IPS DF 19.7 (cell line): ENCODE measurements at regions not wholly inside any gene's neighbourhood (a gene's known extent, or its start where the extent isn't known, plus 50 kb on each side); places are given as distances from the start of the nearest gene placed in this dataset.
"Not testable (repeated sequence)": the region's sequence is repeated elsewhere in the genome, so short reads cannot be mapped to it uniquely, and the experiment has no call there.

ENCODE experiments used
- DNase-seq: peaks from one replicate; pipeline ENCODE4 v3.0.0-alpha.2; 2013; ENCODE audit warnings: low read depth, low spot score

DNA sequence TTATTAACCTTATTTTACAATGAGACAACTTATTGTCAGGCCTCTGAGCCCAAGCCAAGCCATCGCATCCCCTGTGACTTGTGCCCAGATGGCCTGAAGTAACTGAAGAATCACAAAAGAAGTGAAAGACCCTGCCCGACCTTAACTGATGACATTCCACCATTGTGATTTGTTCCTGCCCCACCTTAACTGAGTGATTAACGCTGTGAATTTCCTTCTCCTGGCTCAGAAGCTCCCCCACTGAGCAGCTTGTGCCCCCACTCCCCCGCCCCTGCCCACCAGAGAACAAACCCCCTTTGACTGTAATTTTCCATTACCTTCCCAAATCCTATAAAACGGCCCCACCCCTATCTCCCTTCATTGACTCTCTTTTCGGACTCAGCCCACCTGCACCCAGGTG, 224.0 kb upstream of the DUSP10 start:
- not testable (repeated sequence) for DNase-seq

DNA sequence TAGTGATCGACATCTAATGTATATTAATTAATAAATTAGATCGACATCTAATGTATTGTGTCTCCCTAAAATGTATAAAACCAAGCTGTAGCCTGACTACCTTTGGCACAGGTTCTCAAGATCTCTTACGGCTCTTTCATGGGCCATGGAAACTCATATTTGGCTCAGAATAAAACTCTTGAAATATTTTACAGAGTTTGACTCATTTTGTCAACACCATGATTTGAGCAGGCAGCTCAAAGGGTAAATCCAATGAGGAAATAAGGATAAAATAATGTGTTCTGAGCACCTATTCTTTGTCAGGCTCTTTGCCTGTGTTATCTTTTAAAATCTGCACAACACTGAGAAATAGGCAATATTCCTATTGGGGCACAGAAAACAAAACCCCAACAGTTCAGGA, 223.4 kb upstream of the DUSP10 start:
- DNase-seq = no peak

- DNase-seq = no peak
These were observed 221.9 kb upstream of the DUSP10 start for GRCh38 chr1:221963742-221964141.

DNA sequence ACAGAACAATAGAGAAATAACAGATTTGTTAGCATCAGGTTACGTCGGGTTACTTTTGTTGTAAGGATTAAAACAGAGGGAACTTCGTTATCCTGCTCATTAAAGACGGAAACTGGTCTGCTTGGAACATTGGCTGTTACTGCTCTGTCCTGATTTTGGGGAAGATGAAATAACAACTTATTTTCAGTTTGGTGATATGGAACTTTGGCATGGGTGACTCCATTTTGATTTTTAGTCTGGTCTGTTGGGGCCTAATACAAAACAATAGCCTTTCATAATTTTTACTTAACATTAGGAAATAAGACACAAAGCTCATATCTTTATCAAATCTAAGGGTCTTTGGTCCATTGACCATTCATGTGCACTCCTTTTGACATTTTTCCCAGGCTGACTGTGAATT, 220.5 kb upstream of the DUSP10 start:
- DNase-seq = no peak

DNA sequence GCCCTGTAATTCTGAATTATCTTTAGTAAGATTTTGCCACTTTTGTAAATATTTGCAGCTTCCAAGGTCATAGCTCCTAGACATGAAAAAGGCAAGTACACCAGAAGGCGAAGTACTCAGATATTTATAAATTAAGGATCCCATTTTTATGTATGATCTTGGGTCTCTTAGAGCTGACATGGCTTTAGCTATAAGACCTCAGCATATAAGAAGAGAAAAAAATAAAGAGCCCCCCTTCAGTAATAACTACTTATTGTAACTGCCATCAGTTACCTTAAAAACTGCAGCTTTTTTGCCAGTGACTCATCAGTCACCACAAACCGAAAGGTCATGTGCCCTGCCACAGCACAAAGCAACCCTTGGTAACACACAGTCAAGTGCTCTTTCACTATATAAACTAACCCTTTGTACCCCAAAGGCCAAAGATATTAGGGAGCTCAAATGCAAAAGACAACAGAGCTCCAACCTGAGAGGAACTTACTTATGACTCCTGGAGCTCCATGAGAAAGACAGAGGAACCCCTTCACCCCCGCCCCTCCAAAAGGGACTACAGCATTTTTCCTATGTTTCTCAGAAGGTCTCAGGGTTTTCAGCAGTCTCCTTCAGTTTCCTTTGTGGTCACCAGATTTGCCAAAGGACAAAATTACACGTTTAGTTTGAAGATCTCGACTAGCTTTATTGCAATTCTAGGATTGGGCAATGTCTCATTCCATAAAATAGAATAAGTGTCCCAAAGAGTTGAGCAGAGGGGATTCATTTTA, 219.8 kb upstream of the DUSP10 start:
- DNase-seq = no peak

GRCh38 chr1:221958161-221958562, 216.3 kb upstream of the DUSP10 start:
- DNase-seq = not testable (repeated sequence)

- DNase-seq = not testable (repeated sequence)
These were observed 215.5 kb upstream of the DUSP10 start for GRCh38 chr1:221957350-221957749.

DNA sequence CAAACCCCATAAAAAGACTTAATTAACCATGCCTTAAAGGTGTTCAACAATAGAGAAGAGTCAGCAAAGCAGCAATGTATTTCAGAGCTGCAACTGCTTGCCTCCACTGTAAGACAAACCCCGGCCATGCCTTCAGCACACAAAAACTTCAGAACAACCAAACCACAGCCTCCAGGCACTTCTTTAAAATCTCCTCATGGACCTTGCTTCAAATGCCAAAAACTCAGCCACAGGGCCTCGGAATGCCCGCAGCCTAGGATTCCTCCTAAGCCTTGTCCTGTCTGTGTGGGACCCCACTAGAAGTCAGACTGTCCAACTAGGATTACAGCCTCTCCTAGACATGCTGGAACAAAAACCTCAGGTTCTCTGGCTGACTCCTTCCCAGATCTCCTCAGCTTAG, 208.1 kb upstream of the DUSP10 start:
- DNase-seq = no peak

DNA sequence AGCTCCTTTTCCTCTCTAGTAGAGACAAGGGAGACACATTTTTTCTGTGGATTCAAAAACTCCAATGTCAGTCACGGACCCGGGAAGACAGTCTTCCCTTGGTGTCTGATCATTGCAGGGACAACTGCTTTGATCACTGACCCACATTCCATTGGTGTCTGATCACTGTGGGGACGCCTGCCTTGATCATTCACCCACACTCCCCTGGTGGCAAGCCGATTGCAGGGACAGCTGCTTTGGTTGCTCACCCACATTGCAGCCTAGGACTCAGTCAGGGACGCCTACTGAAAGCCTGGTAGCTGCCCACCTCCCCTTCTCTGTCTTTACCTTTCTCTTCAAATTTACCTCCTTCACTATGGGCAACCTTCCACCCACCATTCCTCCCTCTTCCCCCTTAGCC, 206.6 kb upstream of the DUSP10 start:
- no peak for DNase-seq

GRCh38 chr1:221947731-221948130, 205.8 kb upstream of the DUSP10 start:
- no peak for DNase-seq

DNA sequence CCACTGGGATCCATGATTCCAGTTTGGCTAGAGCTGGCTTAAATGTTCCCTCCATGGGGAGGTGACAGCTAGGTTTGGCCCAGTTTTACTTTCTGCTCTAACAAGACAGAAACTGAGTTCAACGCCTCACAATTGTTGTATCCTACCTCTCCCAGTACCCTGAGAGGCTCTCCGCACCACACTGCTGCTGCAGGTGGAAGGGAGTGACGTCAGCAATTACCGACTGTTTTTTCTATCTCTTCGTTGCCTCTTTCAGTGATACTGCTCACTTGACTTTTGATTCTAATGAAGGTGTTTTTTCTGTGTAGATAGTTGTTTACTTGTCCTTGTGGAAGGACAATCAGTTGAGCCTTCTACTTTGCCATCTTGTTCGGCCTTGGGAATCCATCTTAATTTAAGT, 204.9 kb upstream of the DUSP10 start:
- no peak for DNase-seq

DNA sequence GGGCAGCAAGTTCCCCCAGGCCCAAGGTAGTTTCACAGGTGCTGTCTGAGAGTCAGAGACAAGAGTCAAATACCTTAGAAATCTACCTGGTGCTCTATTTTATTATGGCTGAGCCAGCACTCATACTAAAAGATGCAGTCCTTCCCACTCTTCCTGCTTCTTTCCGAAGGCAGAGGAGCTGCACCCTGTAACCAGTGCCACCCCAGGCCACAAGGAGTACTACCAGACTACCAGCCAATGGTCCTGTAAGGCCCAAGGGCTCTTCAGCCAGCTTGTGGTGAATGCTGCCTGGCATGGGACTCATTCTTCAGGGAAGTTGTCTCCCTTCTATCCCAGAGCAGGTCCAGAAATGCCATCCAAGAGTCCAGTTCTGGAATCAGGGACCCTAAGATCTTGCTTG, 203.8 kb upstream of the DUSP10 start:
- DNase-seq = no peak

GRCh38 chr1:221944247-221944870, 202.5 kb upstream of the DUSP10 start:
- DNase-seq = no peak

DNA sequence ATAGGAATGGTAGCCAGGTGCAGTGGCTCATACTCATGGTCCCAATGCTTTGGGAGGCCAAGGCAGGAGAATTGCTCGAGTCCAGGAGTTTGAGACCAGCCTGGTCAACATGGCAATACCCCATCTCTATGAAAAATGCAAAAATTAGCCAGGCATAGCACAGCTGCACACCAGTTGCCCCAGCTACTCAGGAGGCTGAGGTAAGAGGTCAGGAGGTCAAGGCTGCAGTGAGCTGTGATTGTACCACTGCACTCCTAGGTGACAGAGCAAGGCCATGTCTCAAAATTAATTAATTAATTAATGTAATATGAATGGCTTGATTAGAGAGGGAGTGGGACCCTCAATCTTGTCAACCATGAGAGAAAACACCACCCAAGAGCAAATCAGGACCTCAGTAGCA, 198.7 kb upstream of the DUSP10 start:
- no peak for DNase-seq

DNA sequence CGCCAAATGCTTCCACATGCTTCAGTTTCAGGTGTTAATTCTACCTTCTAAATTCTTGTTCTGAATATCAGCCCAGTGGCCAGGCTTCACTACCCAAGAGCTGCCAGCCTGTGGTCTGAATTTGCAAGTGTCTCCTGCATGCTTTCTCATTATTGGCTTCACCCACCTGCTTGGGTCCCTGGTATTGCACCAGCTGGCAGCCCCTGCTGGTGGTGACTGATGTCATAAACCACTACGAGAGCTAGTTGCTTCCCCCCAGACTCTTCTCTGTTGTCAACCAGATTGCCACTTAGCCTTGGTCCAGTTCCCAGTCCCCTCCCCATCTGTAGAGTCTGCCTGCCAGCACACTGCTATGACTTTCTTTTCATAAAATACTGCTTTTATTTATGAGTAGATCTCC, 197.7 kb upstream of the DUSP10 start:
- no peak for DNase-seq

DNA sequence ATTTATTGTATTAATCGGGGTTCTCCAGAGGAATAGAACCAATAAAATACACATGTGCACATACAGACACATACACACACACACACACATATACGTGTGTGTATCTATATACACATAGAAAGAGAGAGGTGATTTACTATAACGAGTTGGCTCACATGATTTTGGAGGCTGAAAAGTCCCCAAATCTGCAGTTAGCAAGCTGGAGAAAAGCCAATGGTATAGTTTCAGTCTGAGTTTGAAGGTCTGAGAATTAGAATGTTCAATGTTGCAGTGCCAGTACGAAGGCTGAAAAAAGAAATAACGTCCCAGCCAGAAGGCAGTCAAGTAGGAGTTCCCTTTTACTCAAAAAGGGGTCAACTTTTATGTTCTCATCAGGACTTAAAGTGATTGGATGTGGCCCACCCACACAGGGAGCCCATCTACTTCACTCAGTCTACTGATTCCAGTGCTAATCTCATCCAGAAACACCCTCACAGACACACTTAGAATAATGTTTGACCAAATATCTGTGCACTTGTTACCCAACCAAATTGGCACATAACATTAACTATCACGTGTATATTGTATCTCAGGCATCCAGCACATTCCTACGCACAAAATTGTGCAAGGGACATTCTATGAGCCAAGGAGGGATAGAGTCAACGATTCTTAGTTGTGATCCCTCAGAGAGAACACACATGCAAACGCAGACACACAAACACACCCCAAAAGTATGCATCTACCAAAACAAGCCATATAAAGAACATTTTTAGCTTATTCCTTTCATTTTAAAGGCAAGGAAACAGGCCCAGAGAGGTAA, 195.5 kb upstream of the DUSP10 start:
- no peak for DNase-seq

- no peak for DNase-seq
These were observed 191.9 kb upstream of the DUSP10 start for GRCh38 chr1:221933814-221934213.

- DNase-seq = no peak
These were observed 184.6 kb upstream of the DUSP10 start for GRCh38 chr1:221926441-221926840.

- no peak for DNase-seq
These were observed 184.1 kb upstream of the DUSP10 start for GRCh38 chr1:221925947-221926346.

DNA sequence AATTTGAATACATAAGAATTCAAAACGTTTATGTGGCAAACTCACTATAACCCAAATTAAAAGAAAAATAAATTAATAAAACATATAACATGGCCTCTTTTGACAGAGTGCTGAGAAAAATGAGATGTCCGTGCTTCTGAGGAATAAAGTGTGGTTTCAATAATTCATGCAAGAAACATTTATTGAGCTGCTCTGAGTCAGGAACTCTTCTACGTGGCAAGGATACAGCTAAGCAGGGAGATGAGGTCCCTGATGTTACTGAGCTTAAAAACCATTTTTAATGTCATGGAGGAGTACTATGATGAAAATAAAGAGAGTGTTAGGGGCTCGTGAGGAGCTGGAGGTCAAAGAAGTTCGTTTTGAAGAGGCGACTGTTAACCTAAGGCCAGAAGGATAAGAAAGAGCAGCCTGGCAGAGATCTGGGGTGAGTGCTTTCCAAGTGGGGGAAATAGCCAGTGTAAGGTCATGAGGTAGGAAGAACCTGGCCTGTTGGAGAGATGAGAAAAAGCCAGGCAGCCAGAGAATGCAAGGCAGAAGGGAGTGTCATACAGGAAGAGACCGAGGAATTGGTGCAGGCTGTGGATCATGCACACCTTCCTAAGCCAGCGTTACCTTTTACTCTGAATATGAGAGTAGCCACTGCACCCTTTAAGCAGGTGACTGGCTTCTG, 182.2 kb upstream of the DUSP10 start:
- no peak for DNase-seq

DNA sequence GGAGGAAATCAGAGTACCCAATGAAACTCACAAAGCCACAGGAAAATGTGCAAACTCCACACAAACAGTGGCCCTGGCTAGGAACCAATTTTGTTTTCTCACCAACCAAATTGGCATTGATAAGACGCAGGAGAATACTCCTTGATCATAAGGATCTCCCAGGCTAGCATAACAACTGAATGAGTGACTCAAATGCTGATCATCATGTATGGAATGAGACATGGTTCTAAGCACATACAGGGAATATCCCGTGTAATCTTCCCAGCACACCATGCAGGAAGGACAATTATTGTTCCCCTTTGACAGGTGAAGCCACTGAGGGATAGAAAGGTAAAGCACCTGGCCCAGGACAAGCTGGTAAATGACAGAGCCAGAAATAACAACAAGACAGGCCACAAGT, 180.0 kb upstream of the DUSP10 start:
- no peak for DNase-seq

- DNase-seq = no peak
These were observed 177.9 kb upstream of the DUSP10 start for GRCh38 chr1:221919743-221920142.
